B cell (primary cell): ENCODE measurements at regions not wholly inside any gene's neighbourhood (a gene's known extent, or its start where the extent isn't known, plus 50 kb on each side); places are given as distances from the start of the nearest gene placed in this dataset.

Experiments
- CTCF ChIP-seq: fragments of 200-600 bp; IDR thresholded peaks from one replicate; pipeline ENCODE4 v1.8.0; 2022; ENCODE audit warnings: antibody characterized with exemption, mild to moderate bottlenecking
- EZH2 ChIP-seq: IDR thresholded peaks from 2 replicates; pipeline ENCODE4 v1.6.1; 2012; ENCODE audit warnings: borderline replicate concordance, low read depth, mild to moderate bottlenecking, moderate library complexity, low read length; ENCODE audit not compliant: insufficient read depth, poor library complexity, severe bottlenecking

GRCh38 chr5:118365718-118366117 lies 622.6 kb downstream of the DTWD2 start:
- TF ChIP-seq CTCF, result no peak
- TF ChIP-seq EZH2, result no peak
